Ovary (tissue), 7 donors: ENCODE measurements at regions not wholly inside any gene's neighbourhood (a gene's known extent, or its start where the extent isn't known, plus 50 kb on each side); places are given as distances from the start of the nearest gene placed in this dataset.

Experiments used
- DNase-seq, 5 donors: peaks; one replicate each; pipeline ENCODE4 v3.0.0-alpha.2; 2019 to 2020
- H3K27ac ChIP-seq, 2 donors: fragments of 200-600 bp; one replicate each; pipeline versions ENCODE4 v1.5.1 to v1.8.0; 2019 to 2022
- H3K27me3 ChIP-seq: fragments of 200-600 bp; one replicate; pipeline ENCODE4 v1.8.0; 2022
- H3K36me3 ChIP-seq: fragments of 200-600 bp; sonication (generic); one replicate; pipeline ENCODE4 v1.5.1; 2019
- H3K4me1 ChIP-seq: one replicate; pipeline ENCODE4 v1.8.1; 2013; ENCODE audit warnings: mild to moderate bottlenecking, moderate library complexity; ENCODE audit not compliant: insufficient read depth
- H3K4me3 ChIP-seq: fragments of 200-600 bp; sonication (generic); one replicate; pipeline ENCODE4 v1.5.1; 2017
- H3K9me3 ChIP-seq, 2 donors: fragments of 200-600 bp in 1 of 2; sonication (generic) in 1 of 2; one replicate each; pipeline versions ENCODE4 v1.5.1 to v1.8.1; 2013 to 2019; ENCODE audit warnings: mild to moderate bottlenecking in 1 of 2, moderate library complexity in 1 of 2
- EP300 ChIP-seq: sonication (generic); formaldehyde crosslinking; IDR thresholded peaks from one replicate; pipeline ENCODE4 v1.6.1; 2017; ENCODE audit warnings: antibody characterized with exemption
- POLR2A ChIP-seq: fragments of 450-650 bp; IDR thresholded peaks from one replicate; pipeline ENCODE4 v1.6.1; 2017; ENCODE audit warnings: antibody characterized with exemption, mild to moderate bottlenecking, moderate library complexity
- WGBS, 3 donors: extraction: QIAGEN DNeasy Blood & Tissue Kit in 1 of 3; methylation state at CpG; one replicate each; pipeline versions ENCODE4 v1.1.5 to v1.1.7; 2013 to 2017; 5-methylcytosine and 5-hydroxymethylcytosine counted together
- intact Hi-C, 4 donors: fragments of 100-400 bp; cut with DNase I; formaldehyde crosslinking; loops; one replicate each; pipeline versions ENCODE4 v1.11.0 to v1.15.1; 2022 to 2023
- TF ChIP-seq, protein P1 (sequence below), 3 donors: fragments of 450-650 bp in 2 of 3; fragments of 200-600 bp in 1 of 3; IDR thresholded peaks; one replicate each; pipeline versions ENCODE4 v1.5.1 to v1.8.0; 2016 to 2022; ENCODE audit warnings: antibody characterized with exemption in 3 of 3, mild to moderate bottlenecking in 1 of 3
- donor health status: DM: no; HTN: no; CAD: no; lungs with moderate emphysema.
- donor health status: DM: no; HTN: no; CAD: no.
- donor health status: Bipolar disorder and iron deficiency.
- donor health status: DM: no; HTN: no; CAD: no.
- donor health status: DM: yes; HTN: yes; CAD: no.

DNA sequence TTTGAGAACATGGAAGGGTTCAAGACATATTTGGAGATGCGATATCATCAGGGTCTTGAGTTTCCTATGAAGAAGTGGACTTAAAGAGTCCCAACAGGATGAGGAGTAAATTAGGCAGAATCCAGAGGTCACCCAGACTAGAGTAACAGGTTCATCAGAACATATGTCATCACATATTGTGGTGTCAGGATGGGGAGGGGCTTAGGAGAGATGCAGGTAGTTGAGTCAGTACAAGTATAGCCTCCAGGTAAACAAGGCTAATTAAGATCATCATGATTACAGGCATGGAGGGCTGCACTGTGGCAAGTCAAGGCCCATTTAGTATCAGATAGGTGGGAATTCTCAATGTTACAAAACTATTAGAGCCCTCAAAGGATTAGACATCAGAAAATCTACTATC lies 90.1 kb upstream of the PAK5 start:
- H3K9me3 ChIP-seq: no peaks in the 10 kb centered on the region
- no peaks in the 10 kb centered on the region for H3K4me1 ChIP-seq
- H3K4me3 ChIP-seq: no peak overlapping the region
- 85 to 98% (median 95%) methylated on average over 1 of the region's 1 CpG for WGBS, 3 donors
- TF ChIP-seq EP300: no peak
- no peak for TF ChIP-seq POLR2A
- TF ChIP-seq, protein P1, sequence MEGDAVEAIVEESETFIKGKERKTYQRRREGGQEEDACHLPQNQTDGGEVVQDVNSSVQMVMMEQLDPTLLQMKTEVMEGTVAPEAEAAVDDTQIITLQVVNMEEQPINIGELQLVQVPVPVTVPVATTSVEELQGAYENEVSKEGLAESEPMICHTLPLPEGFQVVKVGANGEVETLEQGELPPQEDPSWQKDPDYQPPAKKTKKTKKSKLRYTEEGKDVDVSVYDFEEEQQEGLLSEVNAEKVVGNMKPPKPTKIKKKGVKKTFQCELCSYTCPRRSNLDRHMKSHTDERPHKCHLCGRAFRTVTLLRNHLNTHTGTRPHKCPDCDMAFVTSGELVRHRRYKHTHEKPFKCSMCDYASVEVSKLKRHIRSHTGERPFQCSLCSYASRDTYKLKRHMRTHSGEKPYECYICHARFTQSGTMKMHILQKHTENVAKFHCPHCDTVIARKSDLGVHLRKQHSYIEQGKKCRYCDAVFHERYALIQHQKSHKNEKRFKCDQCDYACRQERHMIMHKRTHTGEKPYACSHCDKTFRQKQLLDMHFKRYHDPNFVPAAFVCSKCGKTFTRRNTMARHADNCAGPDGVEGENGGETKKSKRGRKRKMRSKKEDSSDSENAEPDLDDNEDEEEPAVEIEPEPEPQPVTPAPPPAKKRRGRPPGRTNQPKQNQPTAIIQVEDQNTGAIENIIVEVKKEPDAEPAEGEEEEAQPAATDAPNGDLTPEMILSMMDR (IDR thresholded peaks at IDR 0.05): no peak
- H3K36me3 ChIP-seq: no peaks in the 10 kb centered on the region
- H3K27ac ChIP-seq: no peak overlapping the region
- intact Hi-C loops: no loop called here
- DNase-seq: no peak
- no peaks in the 10 kb centered on the region for H3K27me3 ChIP-seq

GRCh38 chr20:9928281-9928737 lies 89.4 kb upstream of the PAK5 start:
- H3K9me3 ChIP-seq: no peaks in the 10 kb centered on the region
- intact Hi-C loops: no loop called here
- H3K27ac ChIP-seq: no peak overlapping the region
- no peaks in the 10 kb centered on the region for H3K4me1 ChIP-seq
- 29 to 60% (median 36%) methylated on average over 5 of the region's 5 CpGs for WGBS, 3 donors
- H3K27me3 ChIP-seq: no peaks in the 10 kb centered on the region
- TF ChIP-seq POLR2A (no peak), EP300 (no peak)
- TF ChIP-seq, protein P1 (IDR thresholded peaks at IDR 0.05): no peak
- no peak overlapping the region for H3K4me3 ChIP-seq
- H3K36me3 ChIP-seq: no peaks in the 10 kb centered on the region
- DNase-seq: no peak

GRCh38 chr20:9927224-9927623 lies 88.3 kb upstream of the PAK5 start:
- intact Hi-C loops: no loop called here
- Histone ChIP-seq H3K27ac (no peak overlapping the region), H3K27me3 (no peaks in the 10 kb centered on the region), H3K4me3 (no peak overlapping the region), H3K4me1 (no peaks in the 10 kb centered on the region), H3K9me3 (no peaks in the 10 kb centered on the region), H3K36me3 (no peaks in the 10 kb centered on the region)
- TF ChIP-seq POLR2A (no peak), EP300 (no peak)
- TF ChIP-seq, protein P1 (IDR thresholded peaks at IDR 0.05): no peak
- no peak for DNase-seq
- WGBS, 3 donors: 74 to 85% (median 76%) methylated on average over 1 of the region's 1 CpG

GRCh38 chr20:9926476-9926875 lies 87.6 kb upstream of the PAK5 start:
- no peak for DNase-seq

More at GRCh38 chr20:9926476-9926875, 87.6 kb upstream of the PAK5 start:
- Histone ChIP-seq H3K27ac (no peak overlapping the region), H3K9me3 (no peaks in the 10 kb centered on the region), H3K36me3 (no peaks in the 10 kb centered on the region), H3K4me3 (no peak overlapping the region), H3K4me1 (no peaks in the 10 kb centered on the region), H3K27me3 (no peaks in the 10 kb centered on the region)
- TF ChIP-seq EP300: no peak
- TF ChIP-seq, protein P1 (IDR thresholded peaks at IDR 0.05): no peak
- TF ChIP-seq POLR2A: no peak
- intact Hi-C loops: no loop called here
